G401.6 (cell line): ENCODE measurements at regions not wholly inside any gene's neighbourhood (a gene's known extent, or its start where the extent isn't known, plus 50 kb on each side); places are given as distances from the start of the nearest gene placed in this dataset.
A peak's percentile ranks its signal among the peaks of the same experiment; 100 is the strongest.

Experiments
- FAIRE-seq: peaks from 2 replicates; lab custom pipeline; 2012; peaks lifted over from hg19 to GRCh38; lab: Jason Lieb, UNC

GRCh38 chr2:237150186-237150585 lies 64.5 kb downstream of the COPS8 start:
- FAIRE-seq, result no peak

DNA sequence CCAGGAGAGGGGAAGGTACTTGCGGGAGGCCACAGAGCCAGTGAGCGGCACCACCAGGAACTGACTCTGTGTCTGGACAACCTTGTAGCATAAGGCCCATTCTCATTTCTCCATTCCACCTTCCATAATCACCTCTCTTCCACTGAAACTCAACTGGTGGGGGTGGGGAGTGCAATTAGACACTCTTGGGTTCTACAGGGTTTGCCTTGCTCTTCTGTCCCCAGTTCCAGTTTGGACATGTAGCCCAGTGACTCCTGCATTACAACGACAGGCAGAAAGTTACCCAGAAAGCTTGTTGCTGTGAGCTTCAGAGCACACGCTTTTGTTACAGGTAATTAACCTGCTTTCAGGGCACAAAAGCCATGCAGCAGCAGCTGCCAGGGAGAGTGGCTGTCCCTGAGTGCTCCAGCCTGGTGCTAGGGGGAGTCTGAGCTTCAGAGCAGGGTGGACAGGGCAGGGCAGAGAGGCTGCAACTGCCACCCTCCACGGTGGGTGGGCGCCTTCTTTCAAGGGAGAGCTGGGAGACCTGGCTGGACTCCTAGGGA lies 65.2 kb downstream of the COPS8 start:
- no peak for FAIRE-seq

- no peak for FAIRE-seq
These were observed 66.7 kb downstream of the COPS8 start for GRCh38 chr2:237152361-237152760.

- FAIRE-seq, result no peak
These were observed 67.5 kb downstream of the COPS8 start for GRCh38 chr2:237153181-237153580.

- FAIRE-seq, result peak; percentile 11
These were observed 68.5 kb downstream of the COPS8 start for GRCh38 chr2:237154082-237154638.

- FAIRE-seq, result no peak
These were observed 69.5 kb downstream of the COPS8 start for GRCh38 chr2:237154884-237155851.

GRCh38 chr2:237156031-237156856 lies 70.6 kb downstream of the COPS8 start:
- no peak for FAIRE-seq

DNA sequence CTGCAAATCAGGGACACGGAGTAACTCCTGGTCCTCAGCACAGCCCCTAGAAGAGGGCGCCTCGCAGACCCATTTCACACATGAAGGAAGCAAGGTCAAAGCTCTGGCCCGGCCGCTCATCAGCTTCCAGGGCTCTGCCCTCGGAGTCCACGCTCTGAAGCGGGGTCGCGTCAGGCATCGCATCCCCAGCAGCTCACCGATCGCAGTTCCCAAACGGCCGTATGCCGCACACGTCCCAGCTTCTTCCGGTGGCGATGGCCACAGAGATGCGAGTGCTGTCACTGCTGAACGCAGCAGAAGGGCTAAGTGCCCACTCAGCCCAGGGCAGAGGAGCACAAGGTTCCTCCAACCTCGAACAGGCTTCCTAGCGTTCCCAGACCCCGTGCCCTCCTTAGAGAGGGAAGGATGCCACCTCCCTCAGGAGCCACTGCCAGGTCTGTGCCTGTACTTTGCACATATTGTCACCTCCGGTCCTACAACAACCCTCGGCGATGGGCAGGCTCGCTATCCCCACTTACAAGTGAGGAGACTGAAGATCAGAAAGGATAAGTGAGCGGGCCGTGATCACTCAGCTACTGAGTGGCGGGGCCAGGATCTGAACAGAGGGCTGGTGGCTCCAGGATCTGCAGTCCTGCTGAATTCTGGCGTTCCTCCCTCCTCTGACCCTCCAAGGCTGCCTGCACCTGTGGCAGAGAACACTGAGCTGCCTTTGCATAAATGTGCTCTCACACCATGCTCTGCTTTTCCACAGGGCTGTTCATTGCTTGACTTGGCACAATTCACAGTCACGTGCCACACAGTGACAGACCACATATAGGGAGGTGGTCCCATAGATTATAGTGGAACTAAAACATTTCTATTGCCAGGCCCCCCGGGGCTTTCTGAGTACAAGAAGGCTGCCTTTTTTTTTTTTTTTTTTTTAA lies 71.4 kb downstream of the COPS8 start:
- FAIRE-seq, result no peak

DNA sequence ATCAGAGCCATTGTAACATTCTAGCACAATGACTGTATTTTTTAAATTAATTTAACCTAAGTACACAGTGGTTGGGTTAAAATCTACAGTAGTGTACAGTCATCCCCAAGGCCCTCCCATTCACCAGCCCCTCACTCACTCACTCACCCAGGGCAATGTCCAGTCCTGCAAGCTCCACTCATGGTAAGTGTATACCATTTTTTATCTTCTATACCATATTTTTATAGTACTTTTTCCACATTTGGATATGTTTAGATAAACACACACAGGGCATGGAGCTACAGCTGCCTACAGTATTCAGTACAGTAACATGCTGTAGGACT lies 72.1 kb downstream of the COPS8 start:
- FAIRE-seq, result no peak

GRCh38 chr2:237158194-237158593 lies 72.5 kb downstream of the COPS8 start:
- no peak for FAIRE-seq

DNA sequence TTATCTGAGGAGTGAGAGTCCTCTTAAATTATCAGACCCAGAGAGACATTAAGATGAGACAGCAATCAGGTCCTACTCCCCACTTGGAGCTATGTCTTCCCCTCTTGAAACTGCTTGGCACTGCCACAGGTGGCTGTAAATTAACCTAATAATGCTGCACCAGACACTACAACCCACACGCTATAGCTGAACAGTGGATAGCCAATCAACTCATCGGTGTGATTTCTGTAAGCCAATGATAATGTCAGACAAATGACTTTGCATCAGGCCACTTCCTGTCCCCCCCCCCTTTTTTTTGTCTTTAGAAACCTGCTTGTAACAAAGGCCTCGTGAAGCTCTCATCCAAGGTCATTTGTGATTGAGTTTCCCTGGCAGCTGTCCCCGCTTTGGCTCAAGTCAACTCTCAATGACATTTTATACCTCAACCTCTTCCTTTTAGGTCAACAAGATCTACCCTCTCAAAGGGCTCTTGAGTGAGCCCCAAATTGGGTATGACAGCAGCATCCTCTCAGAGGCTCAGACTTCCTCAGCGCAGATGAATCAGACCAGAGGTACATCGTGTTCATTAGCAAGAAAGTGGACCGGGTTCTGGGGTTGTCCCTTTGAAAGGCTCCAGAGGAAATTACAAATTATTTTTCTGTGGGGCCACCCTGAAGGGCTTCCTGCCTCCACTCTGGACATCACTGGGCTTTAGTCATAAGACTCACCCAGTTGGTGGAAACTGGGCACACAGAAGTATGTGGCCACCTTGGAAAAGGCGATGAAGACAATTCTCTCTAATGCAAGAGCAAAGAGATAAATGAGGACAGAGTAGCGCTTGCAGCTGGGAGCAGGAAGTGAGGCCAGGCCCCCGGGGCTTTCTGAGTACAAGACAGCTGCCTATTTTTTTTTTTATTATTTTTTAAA lies 73.6 kb downstream of the COPS8 start:
- no peak for FAIRE-seq

GRCh38 chr2:237160271-237160919 lies 74.7 kb downstream of the COPS8 start:
- FAIRE-seq, result no peak

DNA sequence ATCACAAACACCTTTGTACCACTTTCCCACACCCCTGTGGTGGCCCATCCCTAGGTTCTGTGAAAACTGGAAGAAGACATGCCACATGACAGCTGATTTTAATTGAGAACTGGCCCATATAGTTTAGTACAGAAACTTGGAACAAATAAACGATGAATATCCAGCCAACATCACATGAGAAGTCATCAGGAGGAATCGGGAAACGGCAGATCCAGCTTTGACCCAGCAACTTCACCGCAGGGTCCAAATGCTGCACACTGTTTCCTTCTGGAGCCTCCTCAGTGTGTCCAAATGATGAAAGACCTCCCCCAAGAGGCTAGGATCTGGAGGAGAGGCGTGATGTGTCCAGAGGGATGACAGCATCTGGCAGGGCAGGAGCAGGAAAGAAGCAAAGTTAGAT lies 75.5 kb downstream of the COPS8 start:
- no peak for FAIRE-seq

DNA sequence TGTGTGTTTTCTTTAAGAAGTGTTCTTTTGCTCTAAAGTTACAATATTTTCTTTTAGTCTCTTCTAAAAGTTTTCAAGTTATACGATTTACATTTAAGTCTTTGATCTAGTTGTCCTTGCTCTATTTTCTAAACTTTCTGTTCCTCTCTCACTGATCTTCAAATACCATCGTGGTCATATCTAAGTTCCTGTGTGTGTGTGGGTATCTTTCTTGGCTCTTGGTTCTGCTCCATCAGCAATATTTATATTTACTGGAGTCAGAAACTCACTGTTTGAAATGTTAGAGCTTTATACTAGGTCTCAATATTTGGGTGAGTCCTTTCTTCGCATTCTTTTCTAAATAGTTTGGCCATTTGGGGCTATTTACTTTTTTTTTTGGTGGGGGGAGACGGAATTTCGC lies 77.3 kb downstream of the COPS8 start:
- FAIRE-seq, result no peak

GRCh38 chr2:237164474-237165042 lies 78.9 kb downstream of the COPS8 start:
- FAIRE-seq, result no peak

DNA sequence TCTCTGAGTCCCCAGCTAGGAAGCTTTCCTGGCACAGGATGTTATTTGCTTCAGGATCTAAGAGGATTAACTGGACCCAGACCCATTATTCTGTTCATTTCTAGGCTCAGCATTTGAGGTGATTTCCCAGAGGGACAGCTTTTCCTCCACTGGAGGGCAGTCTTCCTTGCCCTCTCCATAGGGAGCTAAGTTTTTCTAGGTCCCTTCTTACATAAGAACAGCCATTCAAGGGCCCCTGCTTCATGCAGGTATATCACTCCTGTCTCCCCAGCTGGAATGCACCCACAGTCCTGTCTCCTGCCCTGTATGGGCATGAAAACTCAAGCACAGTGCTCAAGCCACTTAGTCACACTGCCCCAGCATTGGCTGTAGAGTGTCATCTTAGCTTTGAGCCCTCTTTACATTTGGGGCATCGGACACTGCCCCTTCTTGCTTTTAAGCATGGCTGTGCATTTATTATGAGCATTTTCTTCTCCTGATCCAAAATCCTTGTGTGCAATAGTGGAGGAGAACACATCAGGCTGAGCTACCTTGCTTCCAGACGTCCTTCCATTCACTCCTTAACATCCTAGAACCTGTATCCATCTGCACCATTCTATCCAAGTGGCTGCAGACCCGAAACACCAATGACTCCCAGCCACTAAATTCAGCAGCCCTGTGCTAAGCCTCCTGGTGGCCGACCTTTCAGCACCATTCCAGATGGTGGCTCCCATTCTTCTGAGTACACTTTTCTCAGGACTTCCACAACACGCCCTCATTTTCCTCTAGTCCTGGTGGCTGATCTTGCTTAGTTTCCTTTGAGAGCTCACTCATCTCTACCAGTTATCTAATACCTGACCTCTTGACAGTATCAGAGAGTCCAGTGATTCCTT lies 80.0 kb downstream of the COPS8 start:
- FAIRE-seq, result no peak

DNA sequence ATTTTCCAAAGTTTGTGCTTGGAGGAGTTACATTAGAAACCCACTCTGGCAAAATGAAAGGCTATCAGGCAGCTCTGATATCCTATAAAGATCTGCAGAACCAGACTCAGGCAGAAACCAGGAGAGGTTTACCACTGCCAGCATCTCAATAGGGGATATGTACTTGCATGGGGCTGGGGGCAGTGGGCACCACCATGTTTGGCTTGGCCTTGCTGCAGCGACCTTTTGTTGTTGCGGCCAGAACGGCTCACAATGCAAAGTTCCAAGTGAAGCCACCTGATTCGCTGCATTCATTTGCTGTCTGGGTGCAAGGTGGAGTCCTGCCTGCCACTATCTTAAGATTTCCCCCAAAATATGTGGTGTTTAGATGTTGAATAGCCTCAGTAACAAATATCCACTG lies 81.3 kb downstream of the COPS8 start:
- no peak for FAIRE-seq

DNA sequence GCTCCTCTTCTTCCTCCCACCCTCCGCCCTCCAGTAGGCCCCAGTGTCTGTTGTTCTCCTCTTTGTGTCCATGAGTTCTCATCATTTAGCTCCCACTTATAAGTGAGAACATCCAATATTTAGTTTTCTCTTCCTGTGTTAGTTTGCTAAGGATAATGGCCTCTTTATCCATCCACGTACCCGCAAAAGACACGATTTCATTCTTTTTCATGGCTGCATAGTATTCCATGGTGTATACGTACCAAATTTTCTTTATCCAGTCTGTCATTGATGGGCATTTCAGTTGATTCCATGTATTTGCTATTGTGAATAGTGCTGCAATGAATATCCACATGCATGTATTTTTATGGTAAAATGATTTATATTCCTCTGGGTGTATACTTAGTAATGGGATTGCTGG lies 82.2 kb downstream of the COPS8 start:
- no peak for FAIRE-seq

DNA sequence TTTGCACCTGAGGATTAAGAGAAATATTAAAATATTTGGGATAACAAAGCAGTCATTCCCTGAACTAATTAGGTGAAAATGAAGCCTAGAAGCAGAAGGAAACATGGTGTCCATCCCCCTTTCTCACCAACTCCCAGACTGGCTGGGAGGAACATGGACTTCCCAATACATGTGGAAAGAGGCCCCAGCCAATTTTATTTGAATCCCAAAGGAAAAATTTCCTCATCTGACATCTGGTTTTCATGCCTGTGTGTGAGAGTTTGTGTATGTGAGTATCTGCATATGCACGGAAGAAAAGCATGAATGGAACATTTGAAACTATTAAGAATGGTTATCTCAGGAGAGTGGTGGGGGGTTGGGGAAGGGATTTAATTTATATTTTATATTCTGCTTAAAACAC lies 84.3 kb downstream of the COPS8 start:
- FAIRE-seq, result no peak
